ENCODE measurements at regions not wholly inside any gene's neighbourhood (a gene's known extent, or its start where the extent isn't known, plus 50 kb on each side); places are given as distances from the start of the nearest gene placed in this dataset.

DNA sequence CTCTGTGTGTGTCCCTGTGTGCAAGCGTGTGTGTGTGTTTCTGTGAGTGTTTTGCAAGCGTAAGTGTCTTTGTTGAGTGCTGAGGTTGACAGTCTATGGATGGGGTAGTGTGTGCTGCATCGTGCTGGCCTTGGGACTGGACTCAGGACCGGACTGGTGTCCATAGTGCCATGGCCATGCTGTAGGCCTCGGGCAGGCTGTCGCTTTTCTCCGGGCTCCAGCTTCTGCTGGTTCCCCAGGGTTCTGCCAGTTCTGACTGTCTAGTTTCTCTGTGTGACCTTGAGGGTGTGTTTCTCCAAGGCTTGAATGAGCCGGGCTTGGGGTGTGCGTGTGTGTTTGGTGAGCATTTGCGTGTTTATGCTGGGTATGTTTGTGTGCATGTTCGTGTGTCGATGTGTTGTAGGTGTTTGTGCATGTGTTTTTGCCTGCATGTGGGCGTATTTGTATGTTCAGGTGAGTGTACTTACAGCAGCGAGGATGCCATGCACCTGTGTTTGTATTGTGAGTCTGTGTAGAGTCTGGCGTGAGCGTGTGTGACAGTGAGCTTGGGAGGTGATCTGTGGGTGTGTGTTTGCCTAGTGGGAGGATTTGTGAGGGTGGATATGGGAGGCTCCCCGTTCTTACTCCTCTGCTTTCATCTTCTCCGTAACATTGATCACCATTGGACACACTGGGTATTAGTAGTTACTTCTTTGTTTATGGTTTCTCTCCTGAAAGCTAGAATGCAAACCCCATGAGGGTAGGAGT lies 51.7 kb upstream of the POU3F1 start:
- H3K4ac ChIP-seq (ENCODE audit: low read depth, low read length) = no peak overlapping the region
- H3K9me3 ChIP-seq (ENCODE audit: control insufficient read depth, low read depth, low read length) = no peaks in the 10 kb centered on the region
- no peak overlapping the region for H4K8ac ChIP-seq (replicated peaks; ENCODE audit: insufficient read length, low read depth, low read length)
- no CpG with 5 or more reads among the region's 18 CpGs for WGBS (ENCODE audit: extremely low coverage, insufficient read length, low lambda C conversion rate)
- no peak overlapping the region; the same call in 1 of the 2 replicates for H3K14ac ChIP-seq (ENCODE audit: insufficient read depth, low read length)
- peaks cover 6% of the 10 kb centered on the region; the same call in 1 of the 2 replicates for H3K4me1 ChIP-seq (ENCODE audit: insufficient read depth, low read length)
- no peaks in the 10 kb centered on the region for H3K27me3 ChIP-seq (ENCODE audit: insufficient read depth, low read length)
- H3K56ac ChIP-seq (ENCODE audit: insufficient read length, low read depth, low read length) = no peak overlapping the region
- no peak for TF ChIP-seq CTCF (conservative IDR thresholded peaks at IDR 0.05)
- H2BK15ac ChIP-seq (ENCODE audit: low read depth, low read length) = no peak overlapping the region
- no peak overlapping the region for H2BK5ac ChIP-seq (ENCODE audit: insufficient read length, low read length)
- H3K18ac ChIP-seq (ENCODE audit: insufficient read length, low read depth, low read length) = no peak overlapping the region
- no peaks in the 10 kb centered on the region for H3K79me1 ChIP-seq (ENCODE audit: insufficient read depth, low read depth, low read length, poor library complexity, severe bottlenecking)
- no peak overlapping the region for H2AFZ ChIP-seq (ENCODE audit: low read length)
- no peak overlapping the region for H3K23ac ChIP-seq (ENCODE audit: insufficient read length, low read depth, low read length)
- Mint-ChIP-seq H3K27me3 (ENCODE audit: low read depth) (peaks cover 2% of the 10 kb centered on the region), H3K36me3 (ENCODE audit: insufficient read depth in 1 of 3, low read depth in 3 of 3) (peaks cover 0 to under 1% (median 0%) of the 10 kb centered on the region in 3 experiments; a peak in 2 of 7 replicates), H3K4me3 (no peak overlapping the region), H3K4me1 (peaks cover 28 to 42% of the 10 kb centered on the region in 2 experiments), H3K9me3 (no peaks in the 10 kb centered on the region), H3K27ac (0 out of 7 replicates have a peak overlapping the region, but pooled peaks of 1 of the 3 experiments have one; percentile 1)
- no peaks in the 10 kb centered on the region for H3K79me2 ChIP-seq (ENCODE audit: insufficient read depth, low read length)
- no peak overlapping the region for H3K9ac ChIP-seq (ENCODE audit: extremely low read depth, insufficient read length, low read length)
- H4K20me1 ChIP-seq (ENCODE audit: control insufficient read depth, insufficient read depth, insufficient read length) = no peaks in the 10 kb centered on the region
- no peak overlapping the region for H3K4me2 ChIP-seq (ENCODE audit: insufficient read depth, insufficient read length, low read length)
- no peak overlapping the region for H2AK5ac ChIP-seq (ENCODE audit: insufficient read length, low read length)
- DNase-seq = no peak
- no peak overlapping the region for H2BK120ac ChIP-seq (ENCODE audit: low read depth, low read length, poor library complexity, severe bottlenecking)
- H2BK20ac ChIP-seq (ENCODE audit: low read depth, low read length, poor library complexity, severe bottlenecking) = no peak overlapping the region
- no peak overlapping the region for H3T11ph ChIP-seq (ENCODE audit: low read length)
- H4K5ac ChIP-seq (ENCODE audit: insufficient read length, low read depth, low read length) = no peak overlapping the region
- H3K27ac ChIP-seq (ENCODE audit: insufficient read length, low read depth, low read length) = no peak overlapping the region
- H2BK12ac ChIP-seq (ENCODE audit: insufficient read length, low read depth, low read length) = no peak overlapping the region
- H3K23me2 ChIP-seq (ENCODE audit: insufficient read length, low read depth, low read length, poor library complexity, severe bottlenecking) = no peaks in the 10 kb centered on the region
- H4K91ac ChIP-seq (ENCODE audit: insufficient read length, low read depth, low read length) = no peak overlapping the region

Data from H9 (cell line).